ENCODE measurements at regions not wholly inside any gene's neighbourhood (a gene's known extent, or its start where the extent isn't known, plus 50 kb on each side); places are given as distances from the start of the nearest gene placed in this dataset.

- DNase-seq = peak; percentile 7 to 28
Measured at GRCh38 chrX:39577985-39578869, 519.5 kb downstream of the BCOR start.

GRCh38 chrX:39580043-39580442 is 517.7 kb downstream of the BCOR start:
- no peak for DNase-seq

GRCh38 chrX:39581411-39581810 is 516.3 kb downstream of the BCOR start:
- DNase-seq = no peak

- no peak for DNase-seq
Measured at GRCh38 chrX:39582091-39582490, 515.7 kb downstream of the BCOR start.

- DNase-seq = no peak
Measured at GRCh38 chrX:39582976-39583375, 514.8 kb downstream of the BCOR start.

- no peak for DNase-seq
Measured at GRCh38 chrX:39585808-39586207, 511.9 kb downstream of the BCOR start.

- no peak for DNase-seq
Measured at GRCh38 chrX:39586359-39586758, 511.4 kb downstream of the BCOR start.

GRCh38 chrX:39591099-39591498 is 506.7 kb downstream of the BCOR start:
- no peak for DNase-seq

GRCh38 chrX:39592776-39593175 is 505.0 kb downstream of the BCOR start:
- no peak for DNase-seq

- no peak for DNase-seq
Measured at GRCh38 chrX:39595977-39596376, 501.8 kb downstream of the BCOR start.

- no peak for DNase-seq
Measured at GRCh38 chrX:39596437-39596836, 501.3 kb downstream of the BCOR start.

GRCh38 chrX:39599339-39599738 is 498.4 kb downstream of the BCOR start:
- DNase-seq = no peak

- DNase-seq = no peak
Measured at GRCh38 chrX:39600222-39600621, 497.5 kb downstream of the BCOR start.

GRCh38 chrX:39601231-39602177 is 496.3 kb downstream of the BCOR start:
- DNase-seq = no peak

GRCh38 chrX:39602195-39602594 is 495.6 kb downstream of the BCOR start:
- no peak for DNase-seq

- no peak for DNase-seq
Measured at GRCh38 chrX:39603230-39603629, 494.5 kb downstream of the BCOR start.

- DNase-seq = no peak
Measured at GRCh38 chrX:39605183-39605582, 492.6 kb downstream of the BCOR start.

- no peak for DNase-seq
Measured at GRCh38 chrX:39605866-39606265, 491.9 kb downstream of the BCOR start.

GRCh38 chrX:39609941-39610340 is 487.8 kb downstream of the BCOR start:
- DNase-seq = no peak

GRCh38 chrX:39611468-39611867 is 486.3 kb downstream of the BCOR start:
- DNase-seq = no peak

GRCh38 chrX:39613482-39613995 is 484.2 kb downstream of the BCOR start:
- peak in 1 of 2 donors; percentile 2 for DNase-seq

- peak in 1 of 2 donors; percentile 2 for DNase-seq
Measured at GRCh38 chrX:39613997-39614679, 483.6 kb downstream of the BCOR start.

GRCh38 chrX:39614680-39614998 is 483.1 kb downstream of the BCOR start:
- no peak for DNase-seq

Data from CD4-positive, alpha-beta T cell treated with Interleukin-1 beta for 1 hour (primary cell).